GM12891 (cell line): ENCODE measurements at regions not wholly inside any gene's neighbourhood (a gene's known extent, or its start where the extent isn't known, plus 50 kb on each side); places are given as distances from the start of the nearest gene placed in this dataset.
"Not testable (repeated sequence)": the region's sequence is repeated elsewhere in the genome, so short reads cannot be mapped to it uniquely, and the experiment has no call there.

Experiments
- POLR2A ChIP-seq: IDR thresholded peaks from 2 replicates; pipeline ENCODE4 v1.6.1; 2011; ENCODE audit warnings: low read depth, low read length, control low read depth
- POLR2AphosphoS5 ChIP-seq: IDR thresholded peaks from 2 replicates; pipeline ENCODE4 v1.6.1; 2011; ENCODE audit warnings: low read depth, low read length, control low read depth
- SPI1 ChIP-seq: IDR thresholded peaks from 2 replicates; pipeline ENCODE4 v1.6.1; 2011; ENCODE audit warnings: low read depth, low read length, control low read depth
- TAF1 ChIP-seq: IDR thresholded peaks from 2 replicates; pipeline ENCODE4 v1.6.1; 2011; ENCODE audit warnings: low read depth, low read length, control low read depth

GRCh38 chr21:38120679-38120983, 136.2 kb upstream of the KCNJ15 start:
- not testable (repeated sequence) for TF ChIP-seq POLR2A, POLR2AphosphoS5, TAF1, SPI1
